Pancreas (tissue), 10 donors: ENCODE measurements at regions not wholly inside any gene's neighbourhood (a gene's known extent, or its start where the extent isn't known, plus 50 kb on each side); places are given as distances from the start of the nearest gene placed in this dataset.

Source experiments
- ATAC-seq, 4 donors: fragments of 200-7000 bp; cut with Tn5 transposase; one replicate each; pipeline versions ENCODE4 v1.8.0 to v1.9.1; 2020; ENCODE audit warnings: mild to moderate bottlenecking in 4 of 4, moderate library complexity in 4 of 4
- DNase-seq, 6 donors: peaks; one replicate each; pipeline ENCODE4 v3.0.0-alpha.2; 2020
- FAIRE-seq: peaks from 2 replicates; lab custom pipeline; 2012; peaks lifted over from hg19 to GRCh38; lab: Jason Lieb, UNC
- H3K27ac ChIP-seq, 4 donors: fragments of 200-600 bp; sonication (generic); 1 replicate in 3 of 4; 2 replicates in 1 of 4; pipeline versions ENCODE4 v1.5.0 to v1.8.0; 2020
- H3K27me3 ChIP-seq, 4 donors: fragments of 200-600 bp; one replicate each; pipeline ENCODE4 v1.8.0; 2021
- H3K36me3 ChIP-seq, 3 donors: fragments of 200-600 bp; sonication (generic) in 1 of 3; one replicate each; pipeline versions ENCODE4 v1.5.0 to v1.8.0; 2020 to 2021
- H3K4me1 ChIP-seq, 3 donors: fragments of 200-600 bp; one replicate each; pipeline ENCODE4 v1.8.0; 2021
- H3K4me3 ChIP-seq, 4 donors: fragments of 200-600 bp; sonication (generic) in 2 of 4; one replicate each; pipeline versions ENCODE4 v1.5.0 to v1.8.0; 2020 to 2021
- H3K9me3 ChIP-seq, 4 donors: fragments of 200-600 bp; one replicate each; pipeline ENCODE4 v1.8.0; 2021
- CTCF ChIP-seq, 4 donors: fragments of 200-600 bp; sonication (generic) in 3 of 4; IDR thresholded peaks; one replicate each; pipeline versions ENCODE4 v1.5.0 to v1.8.0; 2021; ENCODE audit warnings: antibody characterized with exemption in 4 of 4
- WGBS, 2 donors: extraction: QIAGEN DNeasy Blood & Tissue Kit; methylation state at CpG; one replicate each; pipeline ENCODE4 v1.1.7; 2013; 5-methylcytosine and 5-hydroxymethylcytosine counted together
- intact Hi-C, 3 donors: fragments of 100-400 bp; cut with DNase I; formaldehyde crosslinking; loops; one replicate each; pipeline versions ENCODE4 v1.11.1 to v1.14.2; 2022
- donor health status: healthy with polysubstance abuse.
- donor health status: DM: no; HTN: no; CAD: no; lungs with moderate emphysema.
- donor health status: DM: no; HTN: no; CAD: no.
- donor health status: control.
- donor health status: control.
- donor health status: Bipolar disorder and iron deficiency.
- donor health status: DM: yes; HTN: yes; CAD: no.
- donor health status: DM: no; HTN: no; CAD: no.
- donor health status: DM: no; HTN: no; CAD: no.
- donor health status: DM: yes; HTN: yes; CAD: no.

GRCh38 chr12:97616946-97617345 lies 154.3 kb downstream of the RMST start:
- WGBS, 2 donors = 70 to 80% methylated on average over 4 of the region's 4 CpGs
- FAIRE-seq = no peak

GRCh38 chr12:97628962-97629361 lies 166.4 kb downstream of the RMST start:
- H3K9me3 ChIP-seq = no peaks in the 10 kb centered on the region
- intact Hi-C loops = no loop called here
- no peak overlapping the region for H3K27ac ChIP-seq
- no peaks in the 10 kb centered on the region for H3K4me1 ChIP-seq
- no peaks in the 10 kb centered on the region for H3K36me3 ChIP-seq
- DNase-seq (no peak), ATAC-seq (no peak), FAIRE-seq (no peak)
- no peak overlapping the region for H3K4me3 ChIP-seq
- TF ChIP-seq CTCF (IDR thresholded peaks at IDR 0.05) = no peak
- no peaks in the 10 kb centered on the region for H3K27me3 ChIP-seq

More at GRCh38 chr12:97616946-97617345, 154.3 kb downstream of the RMST start:
- Histone ChIP-seq H3K4me3 (no peak overlapping the region), H3K9me3 (no peaks in the 10 kb centered on the region), H3K27me3 (no peaks in the 10 kb centered on the region), H3K27ac (no peak overlapping the region), H3K36me3 (no peaks in the 10 kb centered on the region), H3K4me1 (no peaks in the 10 kb centered on the region)
- no peak for ATAC-seq
- DNase-seq = no peak
- no peak for TF ChIP-seq CTCF (IDR thresholded peaks at IDR 0.05)
- intact Hi-C loops = no loop called here

- Histone ChIP-seq H3K4me3 (no peak overlapping the region), H3K27ac (no peak overlapping the region), H3K4me1 (no peaks in the 10 kb centered on the region), H3K27me3 (no peaks in the 10 kb centered on the region), H3K9me3 (no peaks in the 10 kb centered on the region), H3K36me3 (no peaks in the 10 kb centered on the region)
- no peak for TF ChIP-seq CTCF (IDR thresholded peaks at IDR 0.05)
- DNase-seq = no peak
- no peak for ATAC-seq
- FAIRE-seq = no peak
- intact Hi-C loops = no loop called here
These were observed 166.8 kb downstream of the RMST start for GRCh38 chr12:97629382-97629781.

GRCh38 chr12:97630356-97630755 lies 167.8 kb downstream of the RMST start:
- H3K4me3 ChIP-seq = no peak overlapping the region
- intact Hi-C loops = no loop called here
- no peaks in the 10 kb centered on the region for H3K27me3 ChIP-seq
- H3K4me1 ChIP-seq = no peaks in the 10 kb centered on the region
- ATAC-seq (no peak), DNase-seq (no peak), FAIRE-seq (no peak)
- WGBS, 2 donors = 81 to 87% methylated on average over 2 of the region's 2 CpGs
- no peaks in the 10 kb centered on the region for H3K36me3 ChIP-seq
- no peak for TF ChIP-seq CTCF (IDR thresholded peaks at IDR 0.05)
- no peak overlapping the region for H3K27ac ChIP-seq
- H3K9me3 ChIP-seq = no peaks in the 10 kb centered on the region

GRCh38 chr12:97630875-97631274 lies 168.3 kb downstream of the RMST start:
- 53 to 59% methylated on average over 4 of the region's 4 CpGs for WGBS, 2 donors
- FAIRE-seq (no peak), DNase-seq (no peak), ATAC-seq (no peak)
- Histone ChIP-seq H3K4me3 (no peak overlapping the region), H3K9me3 (no peaks in the 10 kb centered on the region), H3K4me1 (no peaks in the 10 kb centered on the region), H3K27ac (no peak overlapping the region), H3K36me3 (no peaks in the 10 kb centered on the region), H3K27me3 (no peaks in the 10 kb centered on the region)
- intact Hi-C loops = no loop called here
- no peak for TF ChIP-seq CTCF (IDR thresholded peaks at IDR 0.05)
